Ovary (tissue), 7 donors: ENCODE measurements at regions not wholly inside any gene's neighbourhood (a gene's known extent, or its start where the extent isn't known, plus 50 kb on each side); places are given as distances from the start of the nearest gene placed in this dataset.

ENCODE experiments used
- DNase-seq, 5 donors: peaks; one replicate each; pipeline ENCODE4 v3.0.0-alpha.2; 2019 to 2020
- H3K27ac ChIP-seq, 2 donors: fragments of 200-600 bp; one replicate each; pipeline versions ENCODE4 v1.5.1 to v1.8.0; 2019 to 2022
- H3K27me3 ChIP-seq: fragments of 200-600 bp; one replicate; pipeline ENCODE4 v1.8.0; 2022
- H3K36me3 ChIP-seq: fragments of 200-600 bp; sonication (generic); one replicate; pipeline ENCODE4 v1.5.1; 2019
- H3K4me1 ChIP-seq: one replicate; pipeline ENCODE4 v1.8.1; 2013; ENCODE audit warnings: mild to moderate bottlenecking, moderate library complexity; ENCODE audit not compliant: insufficient read depth
- H3K4me3 ChIP-seq: fragments of 200-600 bp; sonication (generic); one replicate; pipeline ENCODE4 v1.5.1; 2017
- H3K9me3 ChIP-seq, 2 donors: fragments of 200-600 bp in 1 of 2; sonication (generic) in 1 of 2; one replicate each; pipeline versions ENCODE4 v1.5.1 to v1.8.1; 2013 to 2019; ENCODE audit warnings: mild to moderate bottlenecking in 1 of 2, moderate library complexity in 1 of 2
- CTCF ChIP-seq, 3 donors: fragments of 450-650 bp in 2 of 3; fragments of 200-600 bp in 1 of 3; IDR thresholded peaks; one replicate each; pipeline versions ENCODE4 v1.5.1 to v1.8.0; 2016 to 2022; ENCODE audit warnings: antibody characterized with exemption in 3 of 3, mild to moderate bottlenecking in 1 of 3
- EP300 ChIP-seq: sonication (generic); formaldehyde crosslinking; IDR thresholded peaks from one replicate; pipeline ENCODE4 v1.6.1; 2017; ENCODE audit warnings: antibody characterized with exemption
- POLR2A ChIP-seq: fragments of 450-650 bp; IDR thresholded peaks from one replicate; pipeline ENCODE4 v1.6.1; 2017; ENCODE audit warnings: antibody characterized with exemption, mild to moderate bottlenecking, moderate library complexity
- WGBS, 3 donors: extraction: QIAGEN DNeasy Blood & Tissue Kit in 1 of 3; methylation state at CpG; one replicate each; pipeline versions ENCODE4 v1.1.5 to v1.1.7; 2013 to 2017; 5-methylcytosine and 5-hydroxymethylcytosine counted together
- intact Hi-C, 4 donors: fragments of 100-400 bp; cut with DNase I; formaldehyde crosslinking; loops; one replicate each; pipeline versions ENCODE4 v1.11.0 to v1.15.1; 2022 to 2023
- donor health status: DM: no; HTN: no; CAD: no; lungs with moderate emphysema.
- donor health status: DM: no; HTN: no; CAD: no.
- donor health status: Bipolar disorder and iron deficiency.
- donor health status: DM: no; HTN: no; CAD: no.
- donor health status: DM: yes; HTN: yes; CAD: no.

- WGBS, 3 donors: 82 to 86% (median 83%) methylated on average over 5 of the region's 5 CpGs
- H3K27me3 ChIP-seq: no peaks in the 10 kb centered on the region
- no peak overlapping the region for H3K27ac ChIP-seq
- H3K9me3 ChIP-seq: no peaks in the 10 kb centered on the region
- DNase-seq: no peak
- no peak for TF ChIP-seq POLR2A
- no peak for TF ChIP-seq CTCF (IDR thresholded peaks at IDR 0.05)
- no peak for TF ChIP-seq EP300
- no peaks in the 10 kb centered on the region for H3K4me1 ChIP-seq
- H3K36me3 ChIP-seq: no peaks in the 10 kb centered on the region
- intact Hi-C loops: no loop called here
- H3K4me3 ChIP-seq: no peak overlapping the region
Measured at GRCh38 chr6:17047889-17048288, 54.0 kb upstream of the STMND1 start.

- Histone ChIP-seq H3K27ac (no peak overlapping the region), H3K4me3 (no peak overlapping the region)
- no peak for DNase-seq
Measured at GRCh38 chr6:17045581-17046322, 56.1 kb upstream of the STMND1 start.

DNA sequence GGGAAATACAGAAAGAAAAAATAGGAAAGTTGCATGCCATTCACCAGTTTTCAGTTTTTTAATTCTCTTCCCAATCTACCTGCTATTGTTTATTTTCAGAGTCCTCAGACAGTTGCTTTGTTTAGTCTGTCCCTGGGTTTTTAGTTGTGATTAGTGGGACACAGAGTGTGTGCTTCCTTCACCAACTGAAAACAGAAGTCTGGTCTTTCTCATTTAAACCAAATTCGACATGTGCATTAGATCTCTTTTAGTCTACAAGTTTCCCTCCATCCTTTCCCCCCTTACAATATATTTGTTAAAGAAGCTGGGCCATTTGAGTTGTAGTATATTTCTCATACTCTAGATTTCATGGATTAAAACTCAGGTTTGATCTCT, 58.7 kb upstream of the STMND1 start:
- no peak for TF ChIP-seq CTCF (IDR thresholded peaks at IDR 0.05)
- no peak for TF ChIP-seq EP300
- no peak for TF ChIP-seq POLR2A

More at GRCh38 chr6:17045581-17046322, 56.1 kb upstream of the STMND1 start:
- TF ChIP-seq POLR2A (no peak), CTCF (IDR thresholded peaks at IDR 0.05) (no peak), EP300 (no peak)
- Histone ChIP-seq H3K27me3 (no peaks in the 10 kb centered on the region), H3K36me3 (no peaks in the 10 kb centered on the region), H3K9me3 (no peaks in the 10 kb centered on the region), H3K4me1 (no peaks in the 10 kb centered on the region)
- intact Hi-C loops: no loop called here
- WGBS, 3 donors: 45 to 51% (median 46%) methylated on average over 4 of the region's 4 CpGs

DNA sequence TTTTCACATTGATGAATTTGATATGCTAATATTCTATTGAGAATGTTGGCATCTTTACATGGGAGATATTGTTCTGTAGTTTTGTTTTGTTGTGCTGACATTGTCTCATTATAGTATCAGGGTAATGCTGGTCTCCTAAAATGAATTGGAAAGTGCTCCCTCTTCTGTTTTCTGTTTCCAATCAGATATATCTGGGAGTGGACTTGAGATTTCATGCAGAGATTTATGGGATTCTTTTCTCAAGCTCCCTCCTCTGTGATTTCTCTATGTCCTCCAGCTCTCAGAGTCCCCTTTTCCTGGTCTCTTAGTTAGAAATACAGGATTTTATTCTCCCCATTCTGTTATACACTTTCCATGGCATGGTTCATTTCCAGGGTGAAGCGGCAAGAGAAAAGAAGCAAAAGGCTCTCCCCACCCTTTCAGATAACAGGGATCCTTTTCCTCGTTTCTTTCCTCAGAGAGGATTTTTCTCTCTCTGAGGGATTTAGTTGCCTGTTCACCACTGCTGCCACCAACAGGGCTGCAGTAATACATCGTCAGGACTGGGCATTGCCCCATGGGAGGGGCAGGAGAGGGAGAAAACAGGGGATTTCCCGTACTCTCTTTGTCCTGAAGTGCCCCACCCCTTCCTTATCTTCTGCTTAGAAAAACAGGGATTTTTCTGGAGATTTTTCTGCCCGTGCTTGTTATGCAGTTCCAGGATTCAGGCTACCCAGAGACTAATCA, 59.3 kb upstream of the STMND1 start:
- Histone ChIP-seq H3K9me3 (no peaks in the 10 kb centered on the region), H3K27ac (no peak overlapping the region), H3K36me3 (no peaks in the 10 kb centered on the region), H3K27me3 (no peaks in the 10 kb centered on the region), H3K4me3 (no peak overlapping the region), H3K4me1 (no peaks in the 10 kb centered on the region)
- TF ChIP-seq POLR2A (no peak), CTCF (IDR thresholded peaks at IDR 0.05) (no peak), EP300 (no peak)
- intact Hi-C loops: no loop called here
- WGBS, 3 donors: 5 to 8% (median 7%) methylated on average over 5 of the region's 5 CpGs
- DNase-seq: no peak

More for the DNA sequence above, 58.7 kb upstream of the STMND1 start:
- Histone ChIP-seq H3K9me3 (no peaks in the 10 kb centered on the region), H3K4me3 (no peak overlapping the region), H3K27ac (no peak overlapping the region), H3K27me3 (no peaks in the 10 kb centered on the region), H3K4me1 (no peaks in the 10 kb centered on the region), H3K36me3 (no peaks in the 10 kb centered on the region)
- intact Hi-C loops: no loop called here
- WGBS, 3 donors: 45 to 63% (median 54%) methylated on average over 1 of the region's 1 CpG
- DNase-seq: no peak
